ACC112 (cell line): ENCODE measurements at regions not wholly inside any gene's neighbourhood (a gene's known extent, or its start where the extent isn't known, plus 50 kb on each side); places are given as distances from the start of the nearest gene placed in this dataset.
"Not testable (repeated sequence)": the region's sequence is repeated elsewhere in the genome, so short reads cannot be mapped to it uniquely, and the experiment has no call there.

Experiments used
- H2AFZ ChIP-seq: fragments of 200-600 bp; sonication (generic); one replicate; pipeline ENCODE4 v1.6.0; 2017; ENCODE audit warnings: antibody characterized with exemption, low read length; ENCODE audit not compliant: unreplicated experiment
- H3K27ac ChIP-seq: fragments of 200-600 bp; sonication (generic); 2 replicates; pipeline ENCODE4 v1.5.1; 2014; ENCODE audit warnings: low read depth, mild to moderate bottlenecking, antibody characterized with exemption, low read length, moderate library complexity
- H3K27me3 ChIP-seq: fragments of 200-600 bp; sonication (generic); 2 replicates; pipeline ENCODE4 v1.6.1; 2014; ENCODE audit warnings: mild to moderate bottlenecking, antibody characterized with exemption, low read length, moderate library complexity, mixed read lengths; ENCODE audit not compliant: insufficient read depth
- H3K36me3 ChIP-seq: fragments of 200-600 bp; sonication (generic); 2 replicates; pipeline ENCODE4 v1.6.1; 2016; ENCODE audit warnings: mild to moderate bottlenecking, antibody characterized with exemption, low read length, moderate library complexity, mixed read lengths; ENCODE audit not compliant: insufficient read depth
- H3K4me1 ChIP-seq: fragments of 200-600 bp; sonication (generic); one replicate; pipeline ENCODE4 v1.6.1; 2016; ENCODE audit warnings: low read length, mixed read lengths; ENCODE audit not compliant: insufficient read depth, unreplicated experiment, control insufficient read depth
- H3K4me3 ChIP-seq: fragments of 200-600 bp; sonication (generic); 2 replicates; pipeline ENCODE4 v1.5.1; 2014; ENCODE audit warnings: mild to moderate bottlenecking, low read depth, low read length
- H3K79me2 ChIP-seq: fragments of 200-600 bp; sonication (generic); one replicate; pipeline ENCODE4 v1.6.0; 2016; ENCODE audit warnings: low read length; ENCODE audit not compliant: control insufficient read depth, unreplicated experiment, insufficient read depth

DNA sequence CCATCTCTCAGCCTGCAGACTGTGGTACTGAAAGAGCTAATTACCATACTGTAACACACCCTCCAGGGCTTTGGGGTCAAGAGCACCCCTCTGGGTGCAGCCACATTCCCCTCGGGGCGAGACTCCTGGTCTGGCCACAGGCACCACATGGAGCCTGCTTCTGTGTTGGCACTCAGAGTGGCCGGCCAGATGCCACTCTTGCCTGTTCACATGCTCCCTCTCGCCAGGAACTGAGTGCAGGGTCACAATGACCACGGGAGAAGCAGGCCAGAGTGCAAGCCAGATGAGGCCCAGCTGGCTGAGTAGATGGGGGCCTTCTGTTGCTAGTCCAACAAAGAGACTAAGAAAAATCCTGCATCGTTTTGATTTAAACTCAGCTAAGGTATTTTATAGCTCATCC lies 864.0 kb downstream of the KCNT2 start:
- Histone ChIP-seq H3K27ac (no peak overlapping the region), H3K79me2 (no peaks in the 10 kb centered on the region), H3K4me3 (no peak overlapping the region), H3K4me1 (no peaks in the 10 kb centered on the region), H3K36me3 (no peaks in the 10 kb centered on the region), H3K27me3 (no peaks in the 10 kb centered on the region), H2AFZ (no peak overlapping the region)

DNA sequence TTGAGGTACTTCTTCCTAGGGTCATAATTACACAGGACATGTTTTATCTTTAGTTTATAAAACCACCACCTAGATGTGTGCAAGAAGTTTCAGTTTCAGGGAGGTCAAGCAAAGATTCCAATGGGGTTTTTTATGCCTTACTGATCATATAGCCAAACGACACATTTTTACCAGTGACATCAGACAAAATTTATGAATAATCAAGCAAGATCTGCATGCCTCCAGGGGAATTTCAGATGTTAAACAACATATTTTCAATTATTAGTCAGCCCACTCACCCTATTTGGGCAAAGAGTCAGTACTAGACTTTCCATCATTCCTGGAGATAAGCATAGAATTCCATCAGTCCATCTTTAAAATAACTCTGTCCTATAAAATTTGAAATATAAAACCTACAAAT lies 867.4 kb downstream of the KCNT2 start:
- H3K36me3 ChIP-seq, result no peaks in the 10 kb centered on the region
- no peaks in the 10 kb centered on the region for H3K4me1 ChIP-seq
- H3K79me2 ChIP-seq, result no peaks in the 10 kb centered on the region
- H2AFZ ChIP-seq, result no peak overlapping the region
- no peak overlapping the region for H3K27ac ChIP-seq
- no peaks in the 10 kb centered on the region for H3K27me3 ChIP-seq
- no peak overlapping the region for H3K4me3 ChIP-seq

- Histone ChIP-seq H2AFZ (no peak overlapping the region), H3K27me3 (no peaks in the 10 kb centered on the region), H3K36me3 (no peaks in the 10 kb centered on the region), H3K27ac (no peak overlapping the region), H3K4me3 (no peak overlapping the region), H3K79me2 (no peaks in the 10 kb centered on the region), H3K4me1 (no peaks in the 10 kb centered on the region)
These were observed 869.1 kb downstream of the KCNT2 start for GRCh38 chr1:195738966-195739650.

DNA sequence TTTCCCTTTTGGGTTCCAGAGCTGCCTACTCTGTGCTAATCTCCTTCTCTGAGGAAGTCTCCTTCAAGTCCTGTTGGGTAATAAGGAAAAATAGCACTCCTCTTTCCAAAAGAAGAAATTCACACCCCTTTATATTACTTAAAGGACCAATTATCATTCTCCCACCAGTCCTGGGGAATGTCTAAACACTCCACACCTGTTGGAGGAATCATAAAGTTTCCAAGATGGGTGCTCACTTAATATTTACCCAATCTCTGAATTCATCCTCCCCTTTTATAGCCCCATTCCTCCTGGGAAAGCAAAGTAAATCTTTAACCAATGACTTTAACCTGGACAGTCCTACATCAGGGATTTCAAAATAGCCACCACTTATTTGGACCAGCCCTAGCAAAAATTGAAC lies 873.1 kb downstream of the KCNT2 start:
- Histone ChIP-seq H3K27ac (no peak overlapping the region), H2AFZ (no peak overlapping the region), H3K36me3 (no peaks in the 10 kb centered on the region), H3K27me3 (no peaks in the 10 kb centered on the region), H3K79me2 (no peaks in the 10 kb centered on the region), H3K4me3 (no peak overlapping the region), H3K4me1 (no peaks in the 10 kb centered on the region)

DNA sequence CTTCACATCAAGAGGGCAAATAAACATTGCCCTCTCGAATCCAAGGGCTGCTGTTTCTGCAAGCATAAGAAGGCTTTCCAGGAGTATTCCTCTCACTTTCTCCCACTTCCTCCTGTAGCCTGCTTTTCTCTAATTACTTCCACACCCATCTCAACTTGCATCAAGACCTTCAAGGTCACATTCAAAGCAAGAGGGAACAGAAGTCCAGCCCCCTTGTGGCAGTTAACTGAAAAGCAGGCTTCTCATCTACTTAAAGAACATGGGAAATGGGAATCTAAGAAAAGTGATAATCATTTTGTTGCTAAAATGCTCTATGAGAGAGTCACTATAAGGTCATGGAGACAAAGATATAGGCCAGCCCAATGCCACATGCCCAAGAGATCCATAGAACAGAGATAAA lies 874.4 kb downstream of the KCNT2 start:
- Histone ChIP-seq H3K27ac (no peak overlapping the region), H2AFZ (no peak overlapping the region), H3K4me3 (no peak overlapping the region), H3K4me1 (no peaks in the 10 kb centered on the region), H3K27me3 (no peaks in the 10 kb centered on the region), H3K36me3 (no peaks in the 10 kb centered on the region), H3K79me2 (no peaks in the 10 kb centered on the region)

- H3K4me1 ChIP-seq, result no peaks in the 10 kb centered on the region
- no peaks in the 10 kb centered on the region for H3K36me3 ChIP-seq
- H3K79me2 ChIP-seq, result no peaks in the 10 kb centered on the region
- H3K27me3 ChIP-seq, result no peaks in the 10 kb centered on the region
- H3K4me3 ChIP-seq, result no peak overlapping the region
- H2AFZ ChIP-seq, result no peak overlapping the region
- no peak overlapping the region for H3K27ac ChIP-seq
These were observed 874.8 kb downstream of the KCNT2 start for GRCh38 chr1:195733408-195733807.

GRCh38 chr1:195731385-195731784 lies 876.9 kb downstream of the KCNT2 start:
- H3K79me2 ChIP-seq, result no peaks in the 10 kb centered on the region
- no peaks in the 10 kb centered on the region for H3K36me3 ChIP-seq
- H3K4me1 ChIP-seq, result no peaks in the 10 kb centered on the region
- no peak overlapping the region for H3K4me3 ChIP-seq
- no peaks in the 10 kb centered on the region for H3K27me3 ChIP-seq
- H2AFZ ChIP-seq, result no peak overlapping the region
- no peak overlapping the region for H3K27ac ChIP-seq

GRCh38 chr1:195723796-195724194 lies 884.4 kb downstream of the KCNT2 start:
- no peaks in the 10 kb centered on the region for H3K4me1 ChIP-seq
- H3K27me3 ChIP-seq, result no peaks in the 10 kb centered on the region
- H3K36me3 ChIP-seq, result no peaks in the 10 kb centered on the region
- no peak overlapping the region for H3K4me3 ChIP-seq
- H3K27ac ChIP-seq, result no peak overlapping the region
- H3K79me2 ChIP-seq, result no peaks in the 10 kb centered on the region
- H2AFZ ChIP-seq, result no peak overlapping the region

DNA sequence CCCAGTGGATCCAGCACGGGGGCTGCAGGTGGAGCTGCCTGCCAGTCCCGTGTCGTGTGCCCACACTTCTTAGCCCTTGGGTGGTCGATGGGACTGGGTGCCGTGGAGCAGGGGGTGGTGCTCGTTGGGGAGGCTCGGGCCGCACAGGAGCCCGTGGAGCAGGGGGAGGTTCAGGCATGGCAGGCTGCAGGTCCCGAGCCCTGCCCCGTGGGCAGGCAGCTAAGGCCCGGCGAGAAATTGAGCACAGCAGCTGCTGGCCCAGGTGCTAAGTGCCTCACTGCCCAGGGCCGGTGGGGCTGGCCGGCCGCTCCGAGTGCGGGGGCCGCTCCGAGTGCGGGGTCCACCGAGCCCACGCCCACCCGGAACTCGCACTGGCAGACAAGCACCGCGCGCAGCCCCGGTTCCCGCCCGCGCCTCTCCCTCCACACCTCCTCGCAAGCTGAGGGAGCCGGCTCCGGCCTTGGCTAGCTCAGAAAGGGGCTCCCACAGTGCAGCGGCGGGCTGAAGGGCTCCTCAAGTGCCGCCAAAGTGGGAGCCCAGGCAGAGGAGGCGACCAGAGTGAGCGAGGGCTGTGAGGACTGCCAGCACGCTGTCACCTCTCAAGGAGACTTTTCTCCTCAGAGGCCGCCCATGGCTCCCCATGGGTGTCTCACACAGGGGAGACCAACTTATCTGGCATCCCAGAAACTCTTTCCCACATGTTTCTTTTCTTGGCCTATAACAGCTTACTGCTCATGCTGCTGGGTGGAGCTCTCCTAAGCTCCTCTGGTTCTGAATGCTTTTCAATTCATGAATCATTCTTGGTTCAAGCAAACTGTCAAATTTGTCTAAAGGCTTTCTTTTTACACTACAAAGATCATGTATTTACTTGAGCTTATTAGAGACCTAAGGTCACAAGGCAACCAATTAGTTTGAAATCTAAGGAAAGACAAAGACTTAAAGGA lies 885.1 kb downstream of the KCNT2 start:
- not testable (repeated sequence) for H3K4me1 ChIP-seq, H2AFZ ChIP-seq, H3K36me3 ChIP-seq, H3K79me2 ChIP-seq, H3K4me3 ChIP-seq, H3K27me3 ChIP-seq, H3K27ac ChIP-seq

DNA sequence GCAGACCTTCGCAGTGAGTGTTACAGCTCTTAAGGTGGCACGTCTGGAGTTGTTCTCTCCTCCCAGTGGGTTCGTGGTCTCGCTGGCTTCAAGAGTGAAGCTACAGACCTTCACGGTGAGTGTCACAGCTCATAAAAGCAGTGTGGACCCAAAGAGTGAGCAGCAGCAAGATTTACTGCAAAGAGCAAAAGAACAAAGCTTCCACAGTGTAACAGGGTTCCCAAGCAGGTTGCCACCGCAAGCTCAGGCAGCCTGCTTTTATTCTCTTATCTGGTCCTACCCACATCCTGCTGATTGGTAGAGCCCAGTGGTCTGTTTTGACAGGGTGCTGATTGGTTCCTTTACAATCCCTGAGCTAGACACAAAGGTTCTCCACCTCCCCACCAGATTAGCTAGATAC lies 886.1 kb downstream of the KCNT2 start:
- H3K27ac ChIP-seq, result not testable (repeated sequence)

More for the DNA sequence above, 886.1 kb downstream of the KCNT2 start:
- not testable (repeated sequence) for H3K4me1 ChIP-seq, H3K27me3 ChIP-seq, H3K79me2 ChIP-seq, H3K36me3 ChIP-seq, H2AFZ ChIP-seq, H3K4me3 ChIP-seq
